Kidney (tissue), 13 donors: ENCODE measurements at regions not wholly inside any gene's neighbourhood (a gene's known extent, or its start where the extent isn't known, plus 50 kb on each side); places are given as distances from the start of the nearest gene placed in this dataset.

Source experiments
- DNase-seq, 5 donors: peaks; one replicate each; pipeline ENCODE4 v3.0.0-alpha.2; 2013 to 2020
- FAIRE-seq: peaks from 2 replicates; lab custom pipeline; 2012; peaks lifted over from hg19 to GRCh38; lab: Jason Lieb, UNC
- H3K27ac ChIP-seq, 2 donors: one replicate each; pipeline ENCODE4 v1.7.0; 2013; ENCODE audit warnings: low read depth in 2 of 2, low read length in 2 of 2, inconsistent platforms in 1 of 2
- H3K27me3 ChIP-seq: one replicate; pipeline ENCODE4 v1.7.1; 2013; ENCODE audit warnings: low read length, inconsistent platforms; ENCODE audit not compliant: control insufficient read depth, insufficient read depth
- H3K36me3 ChIP-seq, 3 donors: one replicate each; pipeline versions ENCODE4 v1.7.0 to v1.7.1; 2013; ENCODE audit warnings: low read length in 3 of 3, control low read depth in 1 of 3, inconsistent platforms in 1 of 3; ENCODE audit not compliant: insufficient read depth in 3 of 3, control insufficient read depth in 2 of 3
- H3K4me1 ChIP-seq, 3 donors: one replicate each; pipeline versions ENCODE4 v1.7.0 to v1.7.1; 2013; ENCODE audit warnings: low read length in 3 of 3, inconsistent platforms in 1 of 3, low read depth in 1 of 3; ENCODE audit not compliant: control insufficient read depth in 2 of 3, insufficient read depth in 2 of 3
- H3K4me3 ChIP-seq, 3 donors: one replicate each; pipeline versions ENCODE4 v1.7.0 to v1.8.1; 2013; ENCODE audit warnings: low read length in 3 of 3, control low read depth in 1 of 3, inconsistent platforms in 1 of 3
- H3K9ac ChIP-seq, 3 donors: one replicate each; pipeline versions ENCODE4 v1.7.0 to v1.7.1; 2013; ENCODE audit warnings: low read length in 3 of 3, control low read depth in 1 of 3, inconsistent platforms in 1 of 3
- H3K9me3 ChIP-seq, 3 donors: one replicate each; pipeline versions ENCODE4 v1.7.0 to v1.7.1; 2013; ENCODE audit warnings: low read length in 3 of 3, control low read depth in 1 of 3, inconsistent platforms in 1 of 3; ENCODE audit not compliant: control insufficient read depth in 2 of 3, insufficient read depth in 1 of 3
- CTCF ChIP-seq: IDR thresholded peaks from 3 replicates; pipeline ENCODE4 v1.5.1; 2012; ENCODE audit warnings: mild to moderate bottlenecking, moderate library complexity, borderline replicate concordance; ENCODE audit not compliant: insufficient read depth; ENCODE audit errors: extremely low read depth
- intact Hi-C: fragments of 100-400 bp; cut with DNase I; formaldehyde crosslinking; loops from one replicate; pipeline ENCODE4 v1.11.1; 2022
- donor health status: control.
- donor health status: control.
- donor health status: control.
- donor health status: control.
- donor health status: control.
- donor health status: DM: yes; HTN: yes; CAD: no.
- donor health status: Normal renal cell carcinoma (clear cell type).

- no peaks in the 10 kb centered on the region for H3K4me1 ChIP-seq
- no peaks in the 10 kb centered on the region for H3K27me3 ChIP-seq
- FAIRE-seq (no peak), DNase-seq (no peak)
- no peaks in the 10 kb centered on the region for H3K36me3 ChIP-seq
- no peak overlapping the region for H3K9ac ChIP-seq
- H3K9me3 ChIP-seq = no peaks in the 10 kb centered on the region
- TF ChIP-seq CTCF = no peak
- intact Hi-C loops = no loop called here
- H3K27ac ChIP-seq = no peak overlapping the region
- H3K4me3 ChIP-seq = no peak overlapping the region
These were observed 56.4 kb upstream of the POMP start for GRCh38 chr13:28602580-28602979.

- Histone ChIP-seq H3K27me3 (no peaks in the 10 kb centered on the region), H3K9me3 (no peaks in the 10 kb centered on the region)
These were observed 57.3 kb upstream of the POMP start for GRCh38 chr13:28601581-28601980.

GRCh38 chr13:28597641-28598040 lies 61.3 kb upstream of the POMP start:
- DNase-seq (no peak), FAIRE-seq (no peak)
- intact Hi-C loops = no loop called here
- TF ChIP-seq CTCF = no peak
- Histone ChIP-seq H3K4me3 (no peak overlapping the region), H3K9ac (no peak overlapping the region), H3K4me1 (no peaks in the 10 kb centered on the region), H3K9me3 (no peaks in the 10 kb centered on the region), H3K27ac (no peak overlapping the region), H3K36me3 (no peaks in the 10 kb centered on the region), H3K27me3 (no peaks in the 10 kb centered on the region)

More at GRCh38 chr13:28601581-28601980, 57.3 kb upstream of the POMP start:
- Histone ChIP-seq H3K4me1 (no peaks in the 10 kb centered on the region), H3K9ac (no peak overlapping the region), H3K4me3 (no peak overlapping the region), H3K36me3 (no peaks in the 10 kb centered on the region), H3K27ac (no peak overlapping the region)
- no peak for TF ChIP-seq CTCF
- FAIRE-seq = no peak
- intact Hi-C loops = no loop called here
- DNase-seq = no peak

- Histone ChIP-seq H3K36me3 (no peaks in the 10 kb centered on the region), H3K27ac (no peak overlapping the region), H3K27me3 (no peaks in the 10 kb centered on the region), H3K9ac (no peak overlapping the region), H3K9me3 (no peaks in the 10 kb centered on the region), H3K4me3 (no peak overlapping the region), H3K4me1 (no peaks in the 10 kb centered on the region)
- intact Hi-C loops = no loop called here
- FAIRE-seq (no peak), DNase-seq (no peak)
- no peak for TF ChIP-seq CTCF
These were observed 68.5 kb upstream of the POMP start for GRCh38 chr13:28590461-28590860.
